Colon (tissue), 2 donors: ENCODE measurements at regions not wholly inside any gene's neighbourhood (a gene's known extent, or its start where the extent isn't known, plus 50 kb on each side); places are given as distances from the start of the nearest gene placed in this dataset.

Source experiments
- FAIRE-seq: peaks from 2 replicates; lab custom pipeline; 2012; peaks lifted over from hg19 to GRCh38; lab: Jason Lieb, UNC
- donor health status: control.
- donor health status: control.

DNA sequence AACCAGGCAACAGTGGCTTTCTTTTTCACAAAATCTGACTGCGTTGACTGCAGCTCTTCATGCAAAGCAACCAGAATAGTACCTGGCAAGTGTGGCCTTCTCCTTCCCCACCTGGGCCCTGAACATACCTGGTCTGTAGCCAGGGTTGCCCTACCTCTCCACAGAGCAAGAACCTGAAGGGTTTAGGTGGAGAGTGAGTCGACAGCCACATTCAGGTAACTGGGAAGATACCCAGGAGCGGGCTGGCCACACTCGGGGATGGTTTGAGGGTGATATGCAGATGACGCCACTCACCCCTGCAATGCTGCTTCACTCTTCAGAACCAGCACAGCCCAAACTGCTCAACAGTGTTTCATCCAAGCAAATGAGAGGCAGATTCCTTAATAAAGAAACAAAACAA, 117.3 kb downstream of the TTC32 start:
- FAIRE-seq = no peak

DNA sequence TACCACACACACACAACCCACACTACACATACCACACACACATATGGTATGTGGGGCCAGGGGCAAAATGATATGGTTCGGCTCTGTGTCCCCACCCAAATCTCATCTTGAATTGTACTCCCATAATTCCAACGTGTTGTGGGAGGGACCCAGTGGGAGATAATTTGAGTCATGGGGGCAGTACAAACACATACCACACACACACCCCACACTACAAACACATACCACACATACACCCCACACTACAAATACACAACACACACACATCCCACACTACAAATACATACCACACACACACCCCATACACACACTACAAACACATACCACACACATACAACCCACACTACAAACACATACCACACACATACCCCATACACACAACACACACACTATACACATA, 117.8 kb downstream of the TTC32 start:
- no peak for FAIRE-seq

DNA sequence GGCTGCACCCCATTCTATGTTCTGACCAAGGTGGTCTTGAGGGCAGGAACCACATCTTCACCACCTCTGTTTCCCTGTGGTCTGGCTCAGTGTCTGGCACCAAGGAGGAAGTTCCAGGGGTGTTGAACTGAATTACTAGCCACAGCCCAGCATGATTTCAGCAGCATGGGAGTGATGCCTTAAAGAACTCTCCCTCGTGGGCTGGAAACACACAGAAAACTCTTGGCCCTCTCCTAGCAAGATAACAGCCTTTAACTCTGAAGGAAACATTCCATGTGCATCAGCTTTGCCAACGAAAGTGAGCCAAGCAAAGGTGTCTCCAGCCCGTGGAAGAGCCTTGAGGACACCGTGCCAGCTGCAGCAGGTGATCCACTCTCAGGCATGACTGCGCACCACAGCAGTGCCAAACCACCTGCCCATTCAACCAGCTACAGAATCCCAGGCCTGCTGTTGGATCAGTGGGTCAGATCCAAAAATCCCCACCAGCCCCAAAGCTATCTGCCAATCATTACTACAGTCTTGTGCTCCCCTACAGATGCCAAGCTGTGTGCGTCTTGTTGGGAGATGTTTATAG, 124.8 kb downstream of the TTC32 start:
- FAIRE-seq = no peak

DNA sequence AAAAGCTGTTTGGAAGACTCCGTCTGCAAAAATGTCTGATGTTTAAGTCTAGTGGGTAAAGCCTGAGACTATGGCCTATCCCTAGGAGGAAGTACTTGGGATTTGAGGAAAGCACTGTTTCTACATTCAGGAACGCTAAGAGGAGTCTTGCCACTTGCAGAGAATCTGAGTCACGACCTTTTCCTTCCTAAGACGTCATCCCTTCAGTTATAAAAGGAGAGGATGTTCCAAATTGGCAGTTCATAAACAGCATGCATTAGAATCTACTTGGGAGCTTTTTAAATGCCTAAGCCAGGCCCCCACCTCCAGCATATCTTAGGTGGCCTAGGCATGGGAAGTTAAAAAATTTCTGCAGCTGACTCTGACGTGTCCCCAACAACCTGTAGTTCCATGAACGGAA, 125.9 kb downstream of the TTC32 start:
- no peak for FAIRE-seq

DNA sequence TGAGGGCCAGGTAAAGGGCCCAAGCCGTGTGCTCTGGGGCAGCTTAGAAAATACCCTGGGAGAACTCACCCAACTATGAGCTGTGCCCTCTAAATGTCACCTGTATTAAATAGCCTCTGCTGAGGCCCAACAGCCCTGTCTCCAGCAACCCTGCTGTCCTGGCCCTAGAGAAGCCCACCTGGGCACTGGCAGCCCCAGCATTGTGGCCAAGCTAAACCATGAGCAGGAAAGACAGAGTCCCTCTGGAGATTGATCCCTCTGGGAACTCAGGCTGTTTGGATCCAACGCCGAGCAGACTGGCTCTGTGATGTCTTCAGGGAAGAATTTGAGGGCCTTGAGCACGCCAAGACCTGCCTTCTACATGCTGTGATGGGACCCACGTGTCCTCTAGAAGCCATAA, 126.5 kb downstream of the TTC32 start:
- no peak for FAIRE-seq

DNA sequence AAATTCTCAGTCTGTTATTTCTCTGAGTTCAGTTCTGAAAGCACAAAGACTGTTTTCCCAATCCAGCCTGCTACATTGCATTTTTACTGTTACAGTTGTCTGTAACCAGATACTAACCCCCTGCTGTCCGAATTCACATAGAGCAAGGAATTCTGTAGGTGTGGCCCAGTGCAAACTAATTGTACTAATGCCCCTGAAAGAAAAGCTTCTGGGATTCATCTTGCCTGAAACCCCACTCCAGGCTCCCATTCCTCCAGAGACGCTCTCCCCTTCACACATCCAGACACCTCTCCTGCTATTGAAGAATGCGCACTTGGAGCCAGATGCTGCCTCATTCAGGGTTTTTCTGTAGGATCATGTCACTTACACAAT, 127.0 kb downstream of the TTC32 start:
- no peak for FAIRE-seq

DNA sequence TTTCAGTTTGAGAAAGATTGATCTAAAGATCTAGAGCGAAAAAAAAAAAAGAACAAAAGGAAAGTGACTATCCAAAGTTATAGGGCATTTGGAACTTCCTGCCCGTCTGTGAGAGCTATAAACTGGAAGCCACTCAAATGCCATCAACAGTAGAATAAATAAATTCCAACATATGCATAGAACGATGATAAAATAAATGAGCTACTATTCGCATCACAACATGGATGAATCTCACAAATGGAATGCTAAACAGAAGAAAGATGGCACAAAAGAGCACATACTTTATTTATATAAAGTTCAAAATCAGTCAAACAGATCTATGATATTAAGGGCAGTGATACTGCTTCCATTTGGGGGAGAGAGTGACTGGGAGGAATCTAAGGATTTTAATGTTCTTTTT, 128.8 kb downstream of the TTC32 start:
- no peak for FAIRE-seq

DNA sequence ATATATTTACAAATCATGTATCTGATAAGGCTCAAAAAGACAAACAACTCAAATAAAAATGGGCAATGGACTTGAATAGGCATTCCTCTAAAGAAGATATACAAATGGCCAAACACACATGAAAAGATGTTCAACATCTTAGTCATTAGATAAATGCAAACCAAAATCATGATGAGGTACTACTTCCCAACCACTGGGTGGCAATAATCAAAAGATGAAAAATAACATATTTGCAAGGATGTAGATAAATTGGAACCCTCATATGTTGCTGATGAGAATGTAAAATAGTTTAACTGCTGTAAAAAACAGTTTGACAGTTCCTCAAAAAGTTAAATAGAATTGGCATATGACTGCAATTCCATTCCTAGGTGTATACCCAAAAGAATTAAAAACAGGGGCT, 132.3 kb downstream of the TTC32 start:
- FAIRE-seq = peak; percentile 31

DNA sequence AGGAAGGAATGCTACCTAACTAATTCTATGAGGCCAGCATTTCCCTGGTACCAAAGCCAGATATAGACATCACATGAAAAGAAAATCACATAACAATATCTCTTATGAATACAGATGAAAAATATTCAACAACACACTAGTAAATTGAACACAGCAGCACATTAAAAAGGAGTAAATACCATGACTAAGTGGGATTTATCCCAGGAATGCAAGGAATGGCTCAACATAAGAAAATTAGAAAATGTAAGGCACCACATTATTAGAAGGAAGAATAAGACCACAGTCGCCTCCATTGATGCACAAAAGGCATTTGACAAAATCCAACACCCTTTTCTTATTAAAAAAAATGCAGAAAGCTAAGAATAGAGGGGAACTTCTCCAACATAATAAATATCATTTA, 133.9 kb downstream of the TTC32 start:
- no peak for FAIRE-seq

DNA sequence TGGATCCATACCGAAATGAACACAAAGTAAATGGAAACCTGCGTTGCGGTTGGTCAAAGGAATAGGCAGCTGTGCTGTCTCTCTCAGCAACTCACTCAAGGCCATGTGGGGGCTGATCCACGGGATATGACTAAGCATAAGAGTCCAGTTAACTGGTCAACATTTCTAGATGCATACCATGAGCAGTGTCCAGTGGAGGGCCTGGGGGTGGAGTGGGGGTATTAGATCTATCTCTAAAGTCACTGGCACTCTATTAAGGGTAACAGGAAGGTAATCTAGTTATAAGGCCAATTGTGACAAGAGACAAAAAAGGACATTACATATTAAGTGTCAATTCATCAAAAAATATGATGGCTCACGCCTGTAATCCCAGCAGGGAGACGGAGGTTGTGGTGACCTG, 136.8 kb downstream of the TTC32 start:
- FAIRE-seq = no peak

DNA sequence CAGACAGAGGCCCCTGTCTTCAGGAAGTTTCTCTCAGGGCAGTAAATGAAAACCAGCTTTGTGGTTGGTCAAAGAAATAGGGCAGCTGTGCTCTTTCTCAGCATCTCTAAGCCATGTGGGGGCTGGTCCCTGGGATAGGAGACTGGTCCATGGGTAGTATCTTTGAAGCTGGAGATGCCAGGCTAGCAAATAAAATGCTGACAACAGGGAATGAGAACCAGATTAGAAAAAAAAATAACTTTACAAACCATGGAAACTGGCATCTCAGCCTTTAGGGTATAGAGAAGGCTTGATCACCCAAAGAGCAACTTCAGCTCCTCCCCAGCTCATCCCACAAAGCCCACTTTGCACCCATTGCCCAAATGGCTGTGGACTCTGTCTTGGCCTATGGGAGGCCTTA, 138.1 kb downstream of the TTC32 start:
- no peak for FAIRE-seq

DNA sequence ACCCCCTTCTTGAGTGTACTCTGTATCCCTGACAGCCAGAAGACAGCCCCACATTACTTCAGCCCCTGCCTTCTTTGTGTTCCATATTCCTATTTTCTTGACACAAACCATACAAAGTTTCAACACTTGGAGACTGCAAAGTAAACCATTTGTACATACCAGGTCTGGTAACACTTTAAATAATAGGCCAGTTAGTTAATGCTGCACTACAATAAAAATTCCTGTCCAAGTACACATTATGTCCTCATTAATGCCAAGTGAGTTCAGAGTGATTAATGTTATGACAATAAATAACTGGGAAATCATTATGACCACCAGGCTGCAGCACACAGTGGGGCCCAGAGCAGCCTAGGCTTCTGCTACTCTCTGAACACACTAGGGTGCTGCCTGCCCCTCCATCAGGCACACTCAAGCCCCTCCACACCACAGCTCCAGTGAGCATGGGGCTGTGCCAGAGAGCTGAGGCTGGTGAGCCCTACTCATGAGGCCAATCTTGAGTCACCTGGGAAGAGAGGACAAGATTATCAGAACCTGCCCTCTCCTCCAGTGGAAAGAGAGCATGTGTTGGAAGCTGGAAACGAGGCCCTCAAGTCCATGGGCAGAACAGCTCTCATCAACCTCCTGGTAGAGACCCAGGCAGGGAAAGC, 138.7 kb downstream of the TTC32 start:
- no peak for FAIRE-seq

DNA sequence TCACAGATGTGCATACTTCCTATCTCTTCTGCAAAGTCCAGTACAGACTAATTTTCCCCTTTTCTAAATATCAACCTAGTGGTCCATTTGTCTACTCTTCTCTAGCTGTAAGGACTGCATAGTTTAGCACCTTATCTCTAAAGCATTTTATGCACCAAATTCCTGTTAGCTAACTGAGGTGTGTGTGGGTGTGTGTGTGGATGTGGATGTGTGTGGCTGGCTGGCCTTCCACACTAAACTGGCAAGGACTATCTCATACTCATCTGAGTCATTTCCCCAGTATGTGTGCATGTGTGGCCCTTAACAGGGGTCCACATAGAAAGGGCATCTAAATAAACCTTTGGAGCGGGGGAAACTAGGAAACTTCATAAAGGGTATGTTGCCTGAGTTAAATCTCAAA, 139.6 kb downstream of the TTC32 start:
- no peak for FAIRE-seq

DNA sequence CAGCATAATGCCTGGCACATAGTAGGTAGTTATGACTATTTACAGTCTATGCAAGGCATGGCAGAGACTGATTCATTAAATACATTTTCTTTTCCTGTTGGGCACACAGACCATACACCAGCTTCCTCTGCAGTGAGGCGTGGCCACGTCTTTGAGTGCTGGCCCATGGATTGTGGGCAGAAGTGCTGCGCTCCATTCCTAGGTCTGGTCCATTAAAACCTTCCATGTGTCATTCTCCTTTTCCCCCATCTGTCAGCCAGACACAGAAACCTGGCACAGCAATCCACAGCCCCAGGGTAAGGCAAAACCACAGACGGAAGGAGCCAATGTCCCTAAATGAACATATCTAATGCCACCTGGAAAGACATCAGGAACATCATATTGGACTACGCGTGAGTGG, 141.9 kb downstream of the TTC32 start:
- FAIRE-seq = no peak

DNA sequence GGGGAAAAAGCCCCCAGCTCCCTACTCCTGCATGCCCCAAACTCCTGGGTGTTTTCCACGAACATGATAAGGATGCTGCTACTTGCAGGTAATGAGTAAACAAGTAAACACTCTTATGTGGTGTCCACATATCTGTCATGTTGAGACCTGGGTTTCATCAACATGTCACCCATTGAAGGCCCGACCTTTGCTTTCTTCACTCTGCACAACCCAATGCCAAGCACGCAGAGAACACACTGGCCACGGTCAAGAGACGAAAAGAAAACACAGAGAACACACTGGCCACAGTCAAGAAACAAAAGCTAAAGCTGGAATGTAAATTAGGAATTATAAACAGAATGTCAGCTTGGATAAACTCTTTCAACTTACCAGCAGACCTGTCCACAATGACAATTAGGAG, 143.1 kb downstream of the TTC32 start:
- FAIRE-seq = no peak

DNA sequence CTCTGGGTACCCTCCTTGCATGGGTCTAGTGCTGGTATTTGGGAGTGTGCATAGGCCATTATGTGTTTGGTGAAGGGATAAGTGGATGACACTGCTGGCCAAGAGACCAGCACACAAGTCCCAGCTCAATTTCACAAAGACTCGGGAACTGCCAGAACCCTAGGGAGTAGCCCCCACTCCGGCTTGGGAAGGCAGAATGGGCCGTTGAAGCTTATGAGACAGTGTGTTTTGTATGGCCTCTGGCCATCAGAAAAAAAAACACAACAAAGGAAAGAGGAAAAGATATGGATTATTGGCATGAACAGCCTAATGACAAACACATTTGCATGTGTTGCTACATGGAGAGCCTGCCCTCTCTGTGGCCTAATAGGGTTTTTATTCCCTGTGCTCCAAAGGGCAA, 144.2 kb downstream of the TTC32 start:
- FAIRE-seq = no peak

DNA sequence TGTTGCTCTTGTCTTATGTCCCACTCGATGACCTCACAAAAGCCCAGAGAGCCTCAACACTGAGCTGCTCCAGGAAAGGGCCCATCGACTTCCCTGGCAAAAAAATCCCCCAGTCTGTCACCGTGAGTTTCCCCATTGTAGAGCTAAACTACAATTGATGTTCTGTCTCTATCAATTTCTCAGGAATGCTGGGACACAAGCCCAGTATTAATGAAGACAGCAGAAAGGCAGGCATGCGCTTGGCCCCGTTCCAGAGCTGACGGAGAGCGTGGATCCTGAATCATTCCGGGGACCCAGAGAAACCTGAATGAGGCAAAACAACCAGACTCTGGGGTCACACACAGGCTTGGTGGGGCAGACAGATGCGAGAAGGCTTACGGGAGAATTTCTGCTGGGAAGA, 146.9 kb downstream of the TTC32 start:
- FAIRE-seq = no peak

DNA sequence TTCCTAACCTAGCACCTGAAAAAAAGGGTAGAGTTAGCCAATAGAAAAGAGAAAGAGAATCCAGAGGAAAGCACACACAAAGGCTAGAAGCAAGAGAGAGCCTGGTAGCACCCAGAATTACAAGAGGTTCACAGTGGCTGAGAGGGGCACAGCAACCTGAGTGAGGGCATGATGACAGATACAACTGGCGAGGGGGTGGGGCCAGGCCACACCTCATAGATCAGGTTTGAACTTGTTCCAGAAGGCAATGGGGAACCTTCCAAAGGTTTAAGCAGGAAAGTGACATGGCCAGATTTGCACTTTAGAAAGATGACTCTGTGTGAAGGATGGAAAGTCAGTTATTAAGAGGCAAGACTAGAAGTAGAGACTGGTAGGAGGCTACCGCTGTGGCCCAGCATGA, 148.0 kb downstream of the TTC32 start:
- FAIRE-seq = no peak

DNA sequence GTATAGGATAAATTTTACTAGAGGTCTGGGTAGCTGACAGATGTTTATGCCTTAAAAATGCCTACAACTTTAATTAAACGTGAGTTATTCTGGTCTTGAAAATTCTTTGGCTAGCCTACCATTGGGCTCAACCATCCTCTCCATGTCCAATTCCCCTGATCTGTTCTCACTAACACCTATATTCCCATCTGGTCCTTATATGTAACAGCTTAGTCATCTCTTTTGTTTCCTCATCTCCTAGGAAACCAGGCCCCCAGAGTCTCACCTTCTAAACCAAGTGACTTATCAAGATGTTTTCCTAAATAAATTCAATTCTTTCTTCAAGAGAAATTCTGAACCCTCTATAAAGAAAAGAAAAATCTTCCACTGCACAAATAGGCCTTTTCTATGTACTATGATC, 148.5 kb downstream of the TTC32 start:
- no peak for FAIRE-seq

DNA sequence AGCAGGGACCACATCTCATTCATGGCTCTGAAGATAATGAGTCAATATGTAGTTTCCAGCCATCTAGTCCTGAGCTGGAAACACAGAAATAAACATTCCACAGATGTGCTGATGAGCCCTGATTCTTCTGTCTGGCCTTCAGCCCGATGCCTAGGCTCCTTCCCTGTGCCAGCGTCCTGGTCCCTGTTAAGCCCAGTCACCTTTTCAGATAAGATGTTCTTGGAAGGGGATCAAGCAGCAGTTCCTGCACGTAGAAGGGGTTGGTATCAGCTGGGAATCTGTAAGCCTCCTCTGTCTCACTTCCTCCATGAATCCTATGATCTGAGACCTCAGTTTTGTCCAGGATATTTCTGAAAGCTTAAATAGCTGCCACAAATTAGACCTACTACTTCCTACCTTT, 149.3 kb downstream of the TTC32 start:
- FAIRE-seq = no peak

DNA sequence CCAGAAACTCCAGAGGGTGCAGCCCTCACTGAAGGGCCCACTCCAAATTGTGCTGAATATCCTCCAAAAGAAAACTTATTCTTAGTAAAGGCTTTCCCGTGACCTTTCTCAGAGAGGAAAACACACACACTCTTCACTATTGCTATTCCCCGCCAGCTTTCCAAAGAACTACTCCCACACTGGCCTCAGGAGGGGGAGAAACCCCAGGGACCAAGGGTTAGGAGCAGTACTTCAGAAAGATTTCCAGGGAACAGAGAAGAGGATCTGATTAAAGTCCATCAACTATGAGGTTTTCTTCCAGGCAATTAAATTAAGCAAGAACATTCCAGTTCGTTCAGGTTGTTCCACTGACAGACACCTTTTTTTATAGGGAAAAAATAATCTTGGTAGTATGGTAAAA, 150.2 kb downstream of the TTC32 start:
- FAIRE-seq = no peak

DNA sequence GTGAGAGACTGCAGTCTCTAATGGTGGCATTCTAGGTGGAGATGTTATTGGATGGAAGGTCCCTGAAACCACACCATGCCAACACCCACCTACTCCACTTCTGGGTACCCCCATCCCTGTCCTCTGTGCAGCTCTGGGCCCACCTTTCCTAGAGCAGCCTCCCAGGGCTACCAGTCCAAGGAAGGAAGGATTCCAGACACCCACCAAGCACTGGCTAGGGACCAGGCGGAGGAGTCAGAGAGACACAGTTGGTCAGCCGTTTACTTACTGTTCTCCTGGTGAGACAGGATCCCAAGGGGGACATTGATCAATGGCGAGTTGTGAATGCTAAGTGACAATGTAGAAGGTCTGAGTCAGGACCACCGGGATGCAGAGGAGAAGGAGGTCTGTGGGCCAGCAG, 151.6 kb downstream of the TTC32 start:
- no peak for FAIRE-seq

DNA sequence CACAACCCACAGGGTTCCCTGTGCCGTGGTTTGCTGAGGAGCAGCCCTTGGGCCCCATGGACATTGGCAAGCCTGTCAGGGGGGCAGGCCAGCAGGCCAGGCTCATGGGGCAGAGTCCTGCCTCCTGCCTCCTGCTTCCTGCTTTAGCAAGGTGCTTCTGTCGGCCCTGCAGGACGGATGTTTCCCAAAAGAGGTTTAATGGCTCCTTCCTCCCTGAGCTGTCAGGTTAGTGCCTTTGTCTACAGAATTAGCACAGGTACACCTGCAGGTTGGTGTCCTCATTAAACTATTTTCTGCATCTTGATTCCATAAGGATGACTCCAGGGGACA, 152.3 kb downstream of the TTC32 start:
- no peak for FAIRE-seq

DNA sequence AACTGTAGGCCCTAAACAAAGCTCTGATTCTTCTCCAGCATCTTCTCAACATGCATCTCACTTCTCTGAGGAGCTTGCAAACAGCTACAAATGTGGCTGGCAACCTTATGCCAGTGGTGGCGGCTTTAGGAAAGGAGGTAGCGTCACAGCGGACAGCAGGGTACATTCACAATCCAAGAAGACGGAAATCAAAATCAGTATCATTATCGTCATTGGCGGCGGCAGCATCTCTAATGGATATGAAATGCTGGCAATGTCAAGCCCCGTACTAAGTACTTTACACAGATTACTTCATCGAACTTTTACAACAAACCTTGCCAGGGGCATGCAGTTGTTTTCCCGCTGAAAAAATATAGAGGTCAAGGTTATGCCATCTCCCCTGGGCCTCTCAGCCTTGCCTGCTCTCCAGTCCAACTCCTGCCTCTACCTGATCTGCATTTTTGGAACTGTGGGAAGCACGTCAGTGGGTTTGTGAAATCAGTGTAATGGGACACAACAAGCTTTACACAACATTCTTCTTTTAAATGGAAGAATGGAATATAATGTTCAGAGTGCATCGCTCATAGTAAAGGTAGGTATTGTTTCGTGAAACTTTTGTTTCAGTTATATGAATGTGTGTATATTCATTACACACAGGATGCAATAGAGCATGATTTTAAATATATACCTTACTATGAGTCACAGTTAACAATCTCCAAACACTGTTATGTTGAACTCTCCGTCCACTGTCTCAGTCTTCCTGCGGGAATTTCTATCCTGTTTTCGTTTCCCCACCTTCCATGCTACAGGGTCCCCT, 152.9 kb downstream of the TTC32 start:
- no peak for FAIRE-seq
